Fibroblast of gingiva (primary cell): ENCODE measurements at regions not wholly inside any gene's neighbourhood (a gene's known extent, or its start where the extent isn't known, plus 50 kb on each side); places are given as distances from the start of the nearest gene placed in this dataset.

ENCODE experiments used
- DNase-seq: peaks from one replicate; pipeline ENCODE4 v3.0.0-alpha.2; 2011; ENCODE audit warnings: low read depth

DNA sequence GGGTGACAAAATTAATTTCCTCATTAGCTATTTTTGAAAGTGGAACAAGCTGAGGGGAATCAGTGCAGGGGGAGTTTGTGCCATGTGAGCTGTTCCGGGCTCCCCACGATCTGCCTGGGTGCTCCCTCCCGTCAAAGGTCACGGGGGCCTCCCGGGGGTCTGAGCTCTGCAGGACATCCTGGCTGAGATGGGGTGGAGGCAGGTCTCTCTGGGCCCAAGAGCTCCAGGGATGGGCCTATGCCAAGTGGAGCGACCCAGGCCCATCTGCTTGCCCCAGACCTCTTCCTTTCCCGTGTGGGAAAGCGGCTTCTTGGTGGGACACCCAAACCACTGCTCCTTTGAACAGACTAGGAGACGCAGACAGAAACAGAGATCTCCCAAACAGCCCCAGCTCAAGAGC lies 143.3 kb upstream of the ID2 start:
- DNase-seq = no peak

GRCh38 chr2:8538931-8539621 lies 142.8 kb upstream of the ID2 start:
- DNase-seq = no peak

- DNase-seq = no peak
These were observed 141.9 kb upstream of the ID2 start for GRCh38 chr2:8539743-8540551.

- no peak for DNase-seq
These were observed 141.3 kb upstream of the ID2 start for GRCh38 chr2:8540552-8541055.

- no peak for DNase-seq
These were observed 140.6 kb upstream of the ID2 start for GRCh38 chr2:8541223-8541622.

DNA sequence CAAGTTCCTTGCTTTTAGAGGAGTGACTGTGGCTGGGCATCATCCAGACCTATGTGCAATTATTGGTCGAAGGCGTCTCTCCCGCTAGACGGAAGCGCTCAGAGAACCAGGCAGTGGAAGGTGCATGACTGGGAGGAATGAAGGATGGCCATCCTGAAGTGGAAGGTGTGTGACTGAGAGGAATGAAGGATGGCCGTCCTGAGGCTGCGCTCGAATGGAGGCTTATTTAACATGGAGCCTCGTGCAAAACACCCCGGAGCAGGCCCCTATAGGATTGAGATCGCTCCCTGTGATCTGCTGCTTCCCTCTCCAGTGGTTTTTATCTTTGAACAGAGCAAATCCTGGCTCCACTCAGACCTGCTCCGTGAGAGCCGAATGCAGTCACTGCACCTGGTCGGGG lies 140.2 kb upstream of the ID2 start:
- no peak for DNase-seq

- no peak for DNase-seq
These were observed 139.3 kb upstream of the ID2 start for GRCh38 chr2:8542381-8543059.

GRCh38 chr2:8543060-8543382 lies 138.8 kb upstream of the ID2 start:
- DNase-seq = no peak

DNA sequence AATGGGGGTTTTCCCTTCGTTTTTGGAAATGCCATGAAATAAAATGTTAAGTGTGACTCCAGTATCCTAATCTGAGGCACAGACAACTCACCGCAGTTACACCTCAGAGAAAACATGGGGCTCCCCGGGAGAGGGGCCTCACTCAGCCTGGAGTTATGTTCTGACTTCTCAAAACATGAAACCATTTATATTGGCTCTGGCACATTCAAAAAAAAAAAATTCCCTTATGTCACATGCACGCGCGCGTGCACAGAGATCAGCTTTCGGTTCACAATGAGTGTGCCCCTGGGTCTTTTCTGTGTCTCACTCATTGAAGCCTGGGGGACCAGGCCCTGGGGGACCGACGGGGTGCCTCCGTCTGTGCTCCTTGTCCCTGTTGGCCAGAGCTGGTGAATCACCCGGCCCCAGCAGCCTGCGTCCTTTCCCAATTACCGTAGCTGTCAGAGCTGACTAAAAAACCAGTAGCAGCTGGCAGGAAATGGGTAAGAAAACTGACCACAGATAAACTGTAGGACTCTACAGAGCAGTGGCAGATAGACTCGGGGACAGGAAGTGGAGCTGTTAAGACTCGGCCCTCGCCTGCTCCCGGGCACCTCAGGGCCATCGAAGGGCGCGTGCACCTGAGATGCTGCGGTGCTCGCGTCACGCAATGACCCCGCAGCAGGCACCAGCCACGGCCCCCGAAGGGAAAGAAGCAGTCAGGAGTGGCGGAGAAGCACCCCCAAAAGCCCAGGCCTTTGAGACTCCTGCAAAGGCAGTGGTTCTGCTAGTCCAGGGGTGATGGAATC lies 138.3 kb upstream of the ID2 start:
- peak; percentile 62 for DNase-seq

- DNase-seq = no peak
These were observed 137.6 kb upstream of the ID2 start for GRCh38 chr2:8544171-8544785.

DNA sequence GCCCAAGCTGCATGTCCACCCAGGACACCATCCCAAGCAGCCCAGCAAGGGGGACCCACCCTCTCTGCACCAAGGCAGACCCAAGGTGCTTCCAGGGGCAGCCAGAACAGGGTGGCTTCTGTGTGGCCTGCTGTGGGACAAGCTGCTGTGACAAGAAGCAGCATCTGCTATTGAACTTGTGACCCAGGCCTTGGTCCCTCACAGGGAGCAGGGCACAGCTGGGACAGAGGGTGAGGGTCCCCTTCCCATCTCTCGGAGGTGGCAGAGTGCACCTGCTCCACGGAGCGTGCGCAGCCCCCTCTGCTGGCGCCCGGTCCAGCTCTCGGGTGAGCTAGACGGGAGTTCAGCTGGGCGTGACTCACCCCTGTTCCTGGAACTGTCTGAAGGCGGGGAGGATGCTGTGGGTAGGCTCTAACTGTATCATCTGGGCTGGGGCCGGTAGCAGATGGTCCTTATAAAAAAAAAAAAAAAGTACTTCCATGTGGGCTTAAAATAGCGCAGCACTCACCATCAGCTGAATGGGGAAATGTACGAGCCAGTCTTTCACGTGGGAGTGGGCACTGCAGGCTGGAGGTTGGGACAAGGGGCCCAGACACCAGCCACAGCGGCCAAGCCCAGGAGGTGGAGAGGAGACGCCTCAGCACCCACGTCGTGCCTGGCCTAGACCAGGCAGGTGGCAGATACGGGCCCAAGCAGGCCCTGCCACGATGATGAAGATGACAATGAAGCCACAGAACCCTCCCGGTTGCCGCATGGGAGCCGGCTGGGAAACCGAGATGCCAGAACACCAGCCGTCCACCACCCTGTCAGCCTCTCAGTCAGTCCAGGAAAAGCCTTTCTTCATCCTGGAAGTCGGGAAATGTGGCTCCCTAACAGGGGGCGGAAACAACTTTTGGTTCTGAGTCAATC lies 136.8 kb upstream of the ID2 start:
- DNase-seq = no peak

DNA sequence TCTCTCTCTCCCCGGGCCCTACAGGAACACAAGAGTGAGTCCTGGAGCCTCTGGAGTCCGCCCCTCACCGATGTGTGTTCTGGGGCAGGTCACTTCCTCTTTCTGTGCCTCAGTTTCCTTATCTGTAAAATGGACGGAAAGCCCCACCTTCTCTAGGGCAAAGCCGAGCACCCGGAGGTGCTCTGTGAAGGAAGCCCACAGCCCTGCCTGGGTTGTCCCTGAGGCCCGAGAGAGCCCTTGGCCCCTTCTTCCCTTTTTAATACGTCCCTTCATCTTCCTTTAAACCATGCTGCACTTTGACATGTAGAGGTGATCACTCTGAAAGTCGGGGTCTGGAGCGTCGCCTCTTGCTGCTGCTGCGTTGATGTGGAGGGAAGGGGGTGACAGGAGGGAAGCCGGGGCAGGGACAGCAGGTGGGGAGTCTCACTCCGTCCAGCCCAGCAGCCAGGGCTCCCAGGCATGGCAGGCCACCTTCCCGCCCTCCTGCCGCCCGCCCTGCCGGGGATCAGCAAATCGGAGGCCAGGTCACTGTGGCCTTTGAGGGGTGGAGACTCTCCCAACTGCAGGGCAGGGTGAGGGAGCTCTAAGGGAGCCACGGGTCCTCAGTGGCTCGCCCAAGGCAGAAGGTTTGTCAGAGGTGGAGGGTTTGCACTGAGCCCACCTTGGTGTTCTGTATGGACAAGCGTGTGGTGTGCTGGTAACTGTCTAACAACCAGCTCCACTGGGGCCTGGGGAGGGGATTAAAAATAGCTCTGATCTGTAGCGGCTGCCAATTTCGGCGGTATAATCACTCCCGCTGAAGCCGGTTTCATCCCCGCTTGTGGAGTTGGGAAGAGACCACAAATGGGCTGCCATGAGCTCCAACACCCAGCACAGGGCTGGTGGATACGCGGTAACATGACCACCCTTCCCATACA lies 135.9 kb upstream of the ID2 start:
- no peak for DNase-seq

- DNase-seq = no peak
These were observed 135.1 kb upstream of the ID2 start for GRCh38 chr2:8546612-8547283.

- DNase-seq = no peak
These were observed 134.4 kb upstream of the ID2 start for GRCh38 chr2:8547284-8548064.

DNA sequence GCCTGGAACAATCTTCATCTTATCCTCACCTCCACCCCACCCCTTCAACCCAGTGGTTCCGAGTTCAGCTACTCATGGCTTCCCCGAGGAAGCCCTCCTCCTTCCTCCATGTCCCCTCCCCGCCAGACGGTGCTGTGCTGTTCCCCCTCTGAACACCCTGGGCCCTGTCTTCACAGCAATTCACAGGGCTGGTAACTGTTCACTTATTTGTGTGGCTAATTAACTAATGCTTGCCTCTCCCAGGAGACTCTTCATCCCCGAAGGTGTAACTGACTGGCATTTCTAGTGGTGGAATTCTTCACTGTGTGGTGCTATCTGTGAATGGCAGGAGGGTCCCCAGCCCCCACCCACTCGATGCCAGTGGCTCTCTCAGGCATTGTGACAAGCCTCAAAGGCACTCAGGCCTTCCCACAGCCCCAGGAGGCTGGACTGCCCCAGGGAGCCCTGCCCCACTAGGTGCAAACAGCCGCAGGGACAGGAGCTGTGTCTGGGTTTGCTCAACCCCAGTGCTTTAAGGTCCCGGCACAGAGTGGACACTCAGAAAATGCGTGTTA lies 133.7 kb upstream of the ID2 start:
- DNase-seq = no peak

DNA sequence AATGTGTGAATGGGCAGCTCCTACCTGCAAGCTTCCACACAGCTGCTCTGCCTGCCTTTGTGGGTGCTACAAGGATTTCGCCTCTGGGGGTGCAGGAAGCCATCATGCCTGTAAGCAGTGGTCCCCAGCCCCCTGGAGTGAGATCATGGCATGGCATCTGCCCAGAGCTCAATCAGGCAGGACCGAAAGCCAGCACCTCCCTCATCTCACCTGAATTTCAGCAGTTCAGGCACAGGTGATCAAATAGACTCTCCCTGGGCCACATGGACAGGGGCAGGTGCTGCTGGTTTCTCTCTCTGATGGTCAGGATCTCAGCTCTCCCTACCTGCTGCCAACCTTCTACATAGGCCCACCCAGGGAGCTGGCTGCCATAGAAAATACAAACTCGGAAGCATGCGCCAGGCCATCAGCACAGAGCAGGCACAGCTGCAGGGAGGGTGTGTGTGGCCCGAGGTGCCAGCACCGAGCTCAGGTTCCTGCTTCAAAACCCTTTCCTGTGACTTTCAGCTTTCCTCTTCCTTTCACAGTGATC lies 133.2 kb upstream of the ID2 start:
- DNase-seq = no peak

GRCh38 chr2:8549273-8549922 lies 132.5 kb upstream of the ID2 start:
- DNase-seq = no peak
